Stimulated activated naive CD8-positive, alpha-beta T cell treated with anti-CD3 and anti-CD28 coated beads, Interleukin-15, amount 100 ng/mL, for 72 hours (primary cell): ENCODE measurements at regions not wholly inside any gene's neighbourhood (a gene's known extent, or its start where the extent isn't known, plus 50 kb on each side); places are given as distances from the start of the nearest gene placed in this dataset.

Experiments
- ATAC-seq: fragments of 150-1000 bp; cut with Tn5 transposase; 2 replicates; pipeline ENCODE4 v1.10.0; 2021; ENCODE audit warnings: mild to moderate bottlenecking, moderate library complexity
- DNase-seq, 2 donors: peaks; one replicate each; pipeline ENCODE4 v3.0.0; 2021 to 2022
- H3K27ac Mint-ChIP-seq, 2 donors: one replicate each; pipeline ENCODE4 v1.8.0; 2022; ENCODE audit warnings: mild to moderate bottlenecking in 2 of 2, mixed read lengths in 2 of 2, moderate library complexity in 2 of 2
- H3K27me3 Mint-ChIP-seq: one replicate; pipeline ENCODE4 v1.8.0; 2022; ENCODE audit warnings: mixed read lengths
- H3K4me1 Mint-ChIP-seq: one replicate; pipeline ENCODE4 v1.8.0; 2022; ENCODE audit warnings: mild to moderate bottlenecking, mixed read lengths
- H3K4me3 Mint-ChIP-seq, 2 donors: one replicate each; pipeline ENCODE4 v1.8.0; 2022; ENCODE audit warnings: mild to moderate bottlenecking in 2 of 2, mixed read lengths in 2 of 2, moderate library complexity in 1 of 2
- H3K9me3 Mint-ChIP-seq, 2 donors: one replicate each; pipeline ENCODE4 v1.8.0; 2022; ENCODE audit warnings: mixed read lengths in 2 of 2

DNA sequence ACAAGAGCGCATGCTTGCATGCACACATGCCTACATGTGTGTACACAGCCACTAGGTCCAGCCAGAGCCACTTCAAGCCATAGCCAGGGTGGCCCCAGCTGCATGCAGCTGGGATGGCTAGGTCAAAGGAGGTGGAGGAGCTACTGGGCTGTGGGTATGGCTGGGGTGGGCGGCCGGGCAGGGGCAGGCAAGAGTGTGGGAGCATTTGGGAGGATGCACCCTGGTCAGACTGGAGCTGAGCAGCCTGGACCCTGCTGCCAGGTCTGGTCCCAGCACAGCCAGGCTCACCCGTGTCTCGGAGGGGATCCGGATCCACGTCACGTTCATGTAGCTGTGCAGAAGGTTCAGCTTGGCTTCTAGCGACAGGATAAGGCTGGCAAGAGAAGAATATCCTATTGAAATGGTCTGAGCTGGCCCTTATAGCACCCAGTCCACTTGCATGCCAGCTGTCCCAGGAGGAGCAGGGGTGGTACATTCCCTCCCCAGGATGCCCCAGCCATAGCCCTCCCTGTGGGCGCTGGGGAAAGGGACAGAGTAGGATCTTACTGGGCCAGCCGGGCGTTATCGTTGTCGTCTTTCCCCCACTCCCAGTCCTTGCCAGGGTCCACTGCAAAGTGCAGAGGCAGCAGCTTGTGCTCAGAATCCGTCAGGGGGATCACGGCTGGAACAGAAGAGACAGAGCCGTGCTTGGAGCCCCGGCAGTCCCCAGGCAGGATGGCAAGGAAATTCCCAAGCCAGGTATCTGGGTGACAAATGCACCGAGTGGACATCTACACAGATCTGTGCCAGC lies 160.5 kb downstream of the KLF13 start:
- no peaks in the 10 kb centered on the region for H3K27me3 Mint-ChIP-seq
- ATAC-seq: no peak
- H3K4me3 Mint-ChIP-seq: no peak overlapping the region
- no peak for DNase-seq
- peak overlapping the region in 1 of 2 donors; percentile 54 for H3K27ac Mint-ChIP-seq
- H3K9me3 Mint-ChIP-seq: peaks cover 11 to 19% of the 10 kb centered on the region in 2 donors
- H3K4me1 Mint-ChIP-seq: peaks cover 86% of the 10 kb centered on the region

DNA sequence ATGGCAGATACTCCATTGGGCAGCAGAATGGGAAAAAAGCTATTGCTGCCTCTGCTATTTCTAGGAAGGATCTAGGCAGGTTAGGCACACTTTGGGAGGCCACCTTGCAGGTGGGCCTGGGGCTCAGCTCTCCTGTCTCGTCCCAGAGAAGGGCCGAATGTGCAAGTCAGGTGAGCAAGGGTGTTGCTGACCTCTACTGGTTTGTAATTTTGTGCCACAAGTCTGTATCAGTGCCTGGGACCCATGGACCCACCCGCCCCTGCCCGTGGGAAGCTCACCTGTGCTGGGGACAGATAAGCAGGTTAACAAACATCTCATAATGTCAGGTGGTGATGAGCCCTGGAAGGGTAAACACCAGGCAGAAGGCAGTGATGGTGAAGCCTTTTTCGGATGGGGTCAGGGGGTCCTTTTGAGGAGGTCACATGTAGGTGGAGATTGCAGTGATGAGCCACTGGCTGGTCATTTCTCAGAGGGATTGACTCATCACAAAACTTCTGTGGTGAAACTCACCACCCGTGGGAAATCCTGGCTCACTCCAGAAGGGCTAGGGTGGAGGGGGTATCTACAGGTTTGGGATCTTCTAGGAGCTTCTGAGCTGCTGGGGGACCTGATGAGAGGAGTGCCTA lies 161.3 kb downstream of the KLF13 start:
- Mint-ChIP-seq H3K4me3 (peak overlapping the region; percentile 38 to 45), H3K27me3 (no peaks in the 10 kb centered on the region), H3K4me1 (peaks cover 78% of the 10 kb centered on the region), H3K27ac (no peak overlapping the region), H3K9me3 (peaks cover 11 to 27% of the 10 kb centered on the region in 2 donors)
- DNase-seq (no peak), ATAC-seq (peak; percentile 52)

DNA sequence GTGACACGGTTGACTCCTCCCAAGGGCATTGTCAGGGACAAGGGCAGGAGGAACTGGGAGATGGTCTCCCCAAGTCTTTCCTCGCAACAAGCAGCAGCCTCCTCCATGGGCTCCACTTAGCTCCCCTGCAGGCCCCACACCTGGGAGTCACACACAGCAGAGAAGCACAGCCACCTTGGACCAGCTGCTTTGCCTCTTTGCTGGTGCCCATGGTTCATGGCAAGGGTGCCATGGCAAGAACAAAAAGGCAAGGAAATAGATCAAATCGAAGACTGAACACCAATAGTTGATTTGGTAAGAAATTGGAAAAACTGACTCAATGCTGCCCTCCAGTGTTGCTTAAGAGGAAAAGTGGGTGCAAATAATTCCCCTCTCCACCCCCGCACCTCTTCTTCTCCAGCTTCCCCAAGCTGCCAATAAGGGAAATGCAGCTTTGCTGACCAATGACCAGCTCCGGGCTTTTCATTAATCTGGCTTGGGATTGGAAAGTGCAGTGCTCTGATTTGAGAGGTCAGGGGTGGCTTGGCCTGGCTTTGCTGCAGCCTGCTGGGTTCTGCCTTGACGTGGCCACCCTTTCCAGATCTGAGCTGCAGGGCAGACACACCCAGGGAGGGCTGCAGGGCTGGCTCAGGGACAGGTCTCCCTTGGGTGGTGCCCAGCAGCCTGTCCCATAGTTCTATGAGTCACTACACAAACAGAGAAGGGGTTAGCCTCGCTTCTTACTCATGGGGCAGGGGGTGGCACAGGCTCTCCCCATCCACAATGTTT lies 162.0 kb downstream of the KLF13 start:
- ATAC-seq (peak; percentile 44), DNase-seq (peak; percentile 50 to 52)
- peaks cover 11 to 34% of the 10 kb centered on the region in 2 donors for H3K9me3 Mint-ChIP-seq
- peaks cover 77% of the 10 kb centered on the region for H3K4me1 Mint-ChIP-seq
- peak overlapping the region in 1 of 2 donors; percentile 48 for H3K27ac Mint-ChIP-seq
- H3K4me3 Mint-ChIP-seq: peak overlapping the region; percentile 38 to 45
- no peaks in the 10 kb centered on the region for H3K27me3 Mint-ChIP-seq

GRCh38 chr15:31489281-31489680 lies 162.6 kb downstream of the KLF13 start:
- Mint-ChIP-seq H3K4me1 (peaks cover 74% of the 10 kb centered on the region), H3K27ac (no peak overlapping the region), H3K9me3 (peaks cover 11 to 38% of the 10 kb centered on the region in 2 donors), H3K27me3 (no peaks in the 10 kb centered on the region), H3K4me3 (no peak overlapping the region)
- DNase-seq (no peak), ATAC-seq (no peak)

GRCh38 chr15:31489801-31490646 lies 163.4 kb downstream of the KLF13 start:
- H3K4me3 Mint-ChIP-seq: no peak overlapping the region
- ATAC-seq (no peak), DNase-seq (peak in 1 of 2 donors; percentile 34)
- H3K27me3 Mint-ChIP-seq: no peaks in the 10 kb centered on the region
- peaks cover 67% of the 10 kb centered on the region for H3K4me1 Mint-ChIP-seq
- peaks cover 11 to 34% of the 10 kb centered on the region in 2 donors for H3K9me3 Mint-ChIP-seq
- H3K27ac Mint-ChIP-seq: no peak overlapping the region

GRCh38 chr15:31494786-31495185 lies 168.2 kb downstream of the KLF13 start:
- Mint-ChIP-seq H3K27me3 (no peaks in the 10 kb centered on the region), H3K4me1 (peaks cover 22% of the 10 kb centered on the region), H3K9me3 (peaks cover 11 to 34% of the 10 kb centered on the region in 2 donors), H3K27ac (peak overlapping the region in 1 of 2 donors; percentile 33), H3K4me3 (no peak overlapping the region)
- no peak for DNase-seq
- no peak for ATAC-seq

GRCh38 chr15:31495281-31495680 lies 168.6 kb downstream of the KLF13 start:
- Mint-ChIP-seq H3K4me3 (no peak overlapping the region), H3K27ac (no peak overlapping the region), H3K4me1 (peaks cover 22% of the 10 kb centered on the region), H3K9me3 (peaks cover 11 to 34% of the 10 kb centered on the region in 2 donors), H3K27me3 (no peaks in the 10 kb centered on the region)
- DNase-seq: no peak
- ATAC-seq: no peak

- no peak for DNase-seq
- Mint-ChIP-seq H3K27me3 (peaks cover 11% of the 10 kb centered on the region), H3K4me3 (no peak overlapping the region), H3K4me1 (peaks cover 15% of the 10 kb centered on the region), H3K27ac (no peak overlapping the region), H3K9me3 (peaks cover 0 to 14% of the 10 kb centered on the region in 2 donors)
- ATAC-seq: no peak
These were observed 171.2 kb downstream of the KLF13 start for GRCh38 chr15:31497838-31498237.

DNA sequence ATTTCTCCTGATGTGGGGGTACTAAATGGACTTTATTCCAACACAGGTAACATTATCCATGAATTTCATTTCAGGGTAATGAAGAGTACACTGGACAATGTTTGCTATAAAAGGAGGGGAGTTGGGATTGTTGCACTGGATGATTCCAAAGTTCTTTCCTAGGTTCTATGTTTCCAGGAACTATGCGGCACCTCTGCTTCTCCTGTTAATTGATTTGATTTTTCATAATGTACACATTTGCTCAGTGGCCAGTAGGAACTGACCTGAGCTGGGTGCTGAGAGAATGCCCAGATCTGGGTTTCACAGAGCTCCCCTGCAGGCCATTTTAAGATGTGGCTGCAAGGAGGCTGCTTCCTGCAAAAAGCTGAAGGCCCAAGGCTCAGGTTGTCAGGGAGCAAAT lies 171.7 kb downstream of the KLF13 start:
- Mint-ChIP-seq H3K9me3 (peaks cover 0 to 9% of the 10 kb centered on the region in 2 donors), H3K27me3 (peaks cover 14% of the 10 kb centered on the region)
- no peak for ATAC-seq

GRCh38 chr15:31498756-31499155 lies 172.1 kb downstream of the KLF13 start:
- H3K4me1 Mint-ChIP-seq: peaks cover 15% of the 10 kb centered on the region
- no peak for ATAC-seq
- peaks cover 0 to 5% of the 10 kb centered on the region in 2 donors for H3K9me3 Mint-ChIP-seq
- DNase-seq: no peak
- H3K27me3 Mint-ChIP-seq: peaks cover 19% of the 10 kb centered on the region
- no peak overlapping the region for H3K4me3 Mint-ChIP-seq
- no peak overlapping the region for H3K27ac Mint-ChIP-seq

More for the DNA sequence above, 171.7 kb downstream of the KLF13 start:
- H3K4me3 Mint-ChIP-seq: no peak overlapping the region
- DNase-seq: no peak
- peaks cover 15% of the 10 kb centered on the region for H3K4me1 Mint-ChIP-seq
- H3K27ac Mint-ChIP-seq: no peak overlapping the region

DNA sequence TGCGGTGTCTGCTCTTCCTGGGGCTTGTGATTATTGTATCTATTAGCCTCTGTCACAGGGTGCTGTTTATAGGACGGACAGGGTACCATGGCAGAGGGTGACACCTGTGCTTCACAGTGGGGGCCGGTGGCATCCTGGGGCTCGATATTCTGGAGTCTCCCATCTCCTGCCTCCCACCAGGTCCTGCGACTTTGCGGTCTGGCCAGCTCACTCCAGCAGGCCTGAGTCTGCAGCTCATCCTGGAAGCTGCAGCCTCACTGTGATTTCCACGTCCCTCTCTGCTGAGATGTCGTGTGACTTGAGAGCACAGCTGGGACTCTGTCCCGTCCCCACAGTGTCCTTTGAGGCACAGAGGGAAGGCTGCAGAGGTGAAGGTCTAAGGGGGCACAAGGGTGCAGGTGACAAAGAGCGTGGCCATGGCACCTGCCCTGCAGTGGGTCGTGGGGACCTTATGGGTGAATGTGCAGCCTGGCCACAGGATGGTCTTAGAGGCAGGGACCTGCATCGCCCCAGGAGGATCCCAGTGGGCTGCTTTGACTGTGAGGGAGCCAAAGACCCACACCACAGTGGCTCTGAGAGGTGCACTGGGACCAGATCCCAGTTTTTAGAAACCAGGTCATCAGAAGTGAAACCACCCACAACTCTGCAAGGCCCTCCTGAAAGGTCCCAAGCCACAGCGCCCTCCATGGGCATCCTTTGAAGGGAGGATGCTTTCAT lies 172.8 kb downstream of the KLF13 start:
- ATAC-seq: no peak
- peak overlapping the region in 1 of 2 donors; percentile 38 for H3K27ac Mint-ChIP-seq
- no peak for DNase-seq
- no peaks in the 10 kb centered on the region for H3K9me3 Mint-ChIP-seq
- H3K4me1 Mint-ChIP-seq: peaks cover 15% of the 10 kb centered on the region
- H3K27me3 Mint-ChIP-seq: peaks cover 24% of the 10 kb centered on the region
- no peak overlapping the region for H3K4me3 Mint-ChIP-seq

DNA sequence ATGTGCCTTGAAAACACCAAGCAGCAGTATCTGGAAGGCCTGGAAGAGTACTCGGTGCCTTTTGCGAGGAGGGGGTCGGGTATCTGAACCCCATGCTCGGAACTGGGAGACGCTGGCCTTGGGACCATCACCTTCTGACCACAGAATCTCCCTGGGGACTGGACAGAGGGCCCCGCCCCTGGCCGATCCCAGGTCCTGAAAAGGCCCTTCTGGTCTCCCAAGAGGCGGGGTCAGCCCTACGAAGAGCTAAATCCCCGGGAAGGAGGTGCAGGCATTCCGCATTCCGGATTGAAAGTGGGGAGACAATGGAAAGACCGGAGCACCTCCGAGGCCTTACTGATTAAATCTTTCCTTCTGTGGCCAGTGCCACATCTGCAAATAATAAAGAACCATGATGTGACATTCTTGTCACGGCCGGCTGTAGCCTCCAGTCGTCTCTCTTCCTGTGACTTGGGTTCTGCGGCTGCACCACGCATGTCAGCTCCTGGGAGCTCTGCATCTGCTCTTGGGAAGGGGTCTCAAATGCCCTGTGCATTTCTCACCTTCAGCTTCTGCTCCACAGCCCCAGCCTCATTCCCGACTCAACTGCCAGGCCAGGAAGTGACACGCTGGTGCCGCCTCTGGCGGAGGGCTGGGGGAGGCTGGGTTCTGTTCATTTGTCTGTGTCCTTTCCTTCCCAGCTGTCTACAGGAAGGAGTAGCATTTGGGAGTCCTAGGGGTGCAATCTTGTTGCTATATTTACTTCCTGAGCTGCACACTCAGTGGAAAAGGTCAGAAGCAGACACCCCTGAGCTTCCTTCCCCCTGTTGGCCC lies 173.5 kb downstream of the KLF13 start:
- Mint-ChIP-seq H3K27ac (peak overlapping the region in 1 of 2 donors; percentile 38), H3K4me3 (no peak overlapping the region), H3K4me1 (peaks cover 15% of the 10 kb centered on the region), H3K9me3 (no peaks in the 10 kb centered on the region), H3K27me3 (peaks cover 24% of the 10 kb centered on the region)
- ATAC-seq (no peak), DNase-seq (no peak)

DNA sequence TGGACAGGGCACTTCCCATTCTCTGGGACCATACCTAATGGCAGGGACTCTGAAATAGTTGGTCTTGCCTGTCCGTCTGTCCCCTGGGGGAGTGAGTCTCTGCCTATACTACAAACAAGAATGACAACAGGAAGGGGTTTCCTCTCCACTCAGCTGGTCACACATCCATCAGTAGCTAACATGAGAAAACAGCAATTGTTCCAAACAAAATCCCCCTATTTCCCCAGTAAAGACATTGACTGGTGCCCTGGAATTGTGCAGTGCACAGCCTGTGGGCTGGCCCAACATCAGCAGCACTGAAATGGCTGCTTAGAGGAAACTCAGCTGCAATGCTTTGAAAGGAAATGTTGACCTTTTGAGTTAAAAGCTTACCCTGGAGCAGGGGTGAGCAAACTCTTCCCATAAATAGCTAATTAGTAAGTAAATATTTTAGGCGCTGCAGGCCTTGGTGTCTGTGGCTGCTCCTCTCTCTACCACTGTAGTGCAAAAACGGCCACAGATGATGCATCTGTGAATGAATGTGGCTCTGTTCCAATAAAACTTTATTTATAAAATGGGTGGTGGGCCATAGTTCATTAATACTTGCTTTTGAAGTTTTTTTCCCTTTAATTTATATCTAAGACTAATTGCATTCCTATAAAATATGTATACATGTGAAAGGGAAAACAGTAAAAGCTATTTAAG lies 174.3 kb downstream of the KLF13 start:
- DNase-seq: no peak
- ATAC-seq: no peak
- H3K4me3 Mint-ChIP-seq: no peak overlapping the region
- no peaks in the 10 kb centered on the region for H3K9me3 Mint-ChIP-seq
- H3K27ac Mint-ChIP-seq: peak overlapping the region in 1 of 2 donors; percentile 30
- H3K27me3 Mint-ChIP-seq: peaks cover 24% of the 10 kb centered on the region
- H3K4me1 Mint-ChIP-seq: peaks cover 15% of the 10 kb centered on the region
